Epithelial cell of prostate (primary cell): ENCODE measurements at regions not wholly inside any gene's neighbourhood (a gene's known extent, or its start where the extent isn't known, plus 50 kb on each side); places are given as distances from the start of the nearest gene placed in this dataset.

Experiments used
- DNase-seq: peaks from one replicate; pipeline ENCODE4 v3.0.0-alpha.2; 2011; ENCODE audit warnings: low read depth, low spot score
- H3K27ac ChIP-seq: fragments of 450-650 bp; 2 replicates; pipeline ENCODE4 v1.5.1; 2017; ENCODE audit warnings: mild to moderate bottlenecking

DNA sequence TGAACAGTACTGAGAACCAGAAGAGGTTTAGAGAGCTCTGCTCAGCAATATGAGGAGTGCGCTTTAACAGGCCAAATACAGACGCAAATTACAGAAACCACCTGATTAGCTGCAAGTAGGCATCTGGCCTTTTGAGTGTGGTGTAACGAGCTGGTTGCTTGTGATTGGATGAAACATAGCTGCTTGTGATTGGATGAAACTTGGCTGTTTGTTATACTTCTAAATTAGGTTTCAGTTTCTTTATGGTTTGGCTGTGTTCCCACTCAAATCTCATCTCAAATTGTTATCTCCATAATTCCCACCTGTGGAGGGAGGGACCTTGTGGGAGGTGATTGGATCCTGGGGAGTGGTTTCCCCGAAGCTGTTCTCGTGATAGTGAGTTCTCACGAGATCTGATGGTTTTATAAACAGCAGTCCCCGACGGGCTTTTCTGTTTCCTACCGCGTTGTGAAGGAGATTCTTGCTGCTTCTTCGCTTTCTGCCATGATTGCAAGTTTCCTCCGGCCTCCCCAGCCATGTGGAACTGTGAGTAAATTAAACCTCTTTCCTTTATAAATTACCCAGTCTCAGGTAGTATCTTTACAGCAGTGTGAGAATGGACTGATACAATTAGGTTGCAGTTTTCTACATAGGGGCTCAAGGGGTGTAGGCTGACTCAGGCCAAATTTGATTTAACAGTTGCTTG, 655.9 kb upstream of the MAN1A1 start:
- no peak overlapping the region for H3K27ac ChIP-seq
- no peak for DNase-seq

GRCh38 chr6:119986934-119987549, 637.5 kb upstream of the MAN1A1 start:
- no peak overlapping the region for H3K27ac ChIP-seq
- no peak for DNase-seq

DNA sequence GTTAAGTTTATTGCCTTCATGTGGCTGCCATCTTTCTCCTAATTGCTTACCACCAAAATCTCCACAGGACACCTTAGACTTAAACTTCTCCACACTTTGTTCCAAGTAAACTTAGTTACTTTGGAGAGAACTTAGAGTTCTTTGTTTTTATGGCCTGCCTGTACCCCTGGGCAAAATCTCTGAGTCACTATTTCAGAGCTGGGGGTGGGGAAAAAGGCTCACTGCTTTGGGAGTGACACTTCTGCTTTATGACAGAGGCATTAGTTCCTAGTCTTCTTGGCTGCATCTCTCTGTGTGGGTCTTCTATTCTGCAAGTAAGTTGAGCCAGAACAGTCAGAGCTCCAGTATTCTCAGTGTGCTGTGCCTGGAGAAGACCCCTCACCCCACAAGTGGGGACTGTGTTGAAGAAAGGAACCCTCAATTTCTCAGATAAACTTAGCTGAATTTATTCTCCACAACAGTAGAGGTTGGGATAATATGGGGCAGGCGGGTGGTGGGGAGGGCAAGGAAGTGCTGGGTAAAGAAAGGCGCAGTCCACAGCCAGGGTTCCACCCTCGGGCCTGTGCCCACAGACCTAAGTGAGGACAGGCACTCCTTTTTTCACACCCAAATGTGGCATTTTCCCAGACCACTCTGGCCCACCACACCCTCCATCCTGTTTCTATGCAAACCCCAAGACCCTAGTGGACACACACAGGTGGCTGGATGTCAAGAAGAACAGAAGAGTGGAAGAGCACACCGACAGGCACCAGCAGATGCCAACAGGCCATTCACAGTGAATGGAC, 636.6 kb upstream of the MAN1A1 start:
- no peak for DNase-seq
- H3K27ac ChIP-seq: no peak overlapping the region

DNA sequence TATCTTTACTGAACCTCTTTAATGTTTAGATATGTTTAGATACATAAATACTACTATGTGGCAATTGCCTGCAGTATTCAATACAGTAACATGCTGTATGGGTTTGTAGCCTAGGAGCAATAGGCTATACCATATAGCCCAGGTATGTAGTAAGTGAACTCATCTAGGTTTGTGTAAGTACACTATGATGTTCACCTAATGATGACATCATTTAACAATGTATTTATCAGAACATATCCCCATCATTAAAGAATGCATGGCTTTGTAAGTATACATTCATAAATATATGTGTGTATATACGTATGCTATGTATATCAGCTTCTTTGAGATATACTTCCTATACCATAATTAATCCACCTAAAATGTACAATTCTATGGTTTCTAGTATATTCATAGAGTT, 631.2 kb upstream of the MAN1A1 start:
- H3K27ac ChIP-seq: no peak overlapping the region
- DNase-seq: no peak

GRCh38 chr6:119979862-119980261, 630.3 kb upstream of the MAN1A1 start:
- no peak for DNase-seq
- H3K27ac ChIP-seq: no peak overlapping the region

DNA sequence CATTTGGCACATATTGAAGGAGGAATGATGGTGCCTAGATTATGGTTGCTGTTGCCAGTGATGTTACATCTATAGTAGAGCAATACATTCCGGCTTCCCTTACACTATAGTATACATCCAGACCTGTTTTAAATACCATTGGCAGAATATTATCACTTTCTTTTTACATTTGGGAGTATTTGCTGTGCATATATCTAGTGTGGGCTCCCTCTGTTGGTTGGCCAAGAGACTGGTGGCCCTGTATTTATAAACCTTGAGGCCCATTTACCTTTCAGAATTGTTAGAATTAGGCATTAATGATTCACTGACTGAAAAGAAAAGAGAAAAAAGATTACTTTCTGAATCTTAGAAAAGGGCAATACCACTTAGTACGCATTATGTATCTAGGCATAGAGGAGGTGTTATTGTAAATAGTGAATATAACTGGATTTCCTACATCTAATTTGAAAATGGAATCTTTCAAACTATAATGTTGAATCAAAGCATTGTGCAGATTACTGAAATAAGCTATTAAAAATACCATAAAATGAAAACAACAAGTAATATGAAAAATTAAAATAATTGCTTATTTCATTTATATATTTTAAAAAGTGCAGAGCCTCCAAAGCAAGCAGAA, 628.8 kb upstream of the MAN1A1 start:
- DNase-seq: no peak

GRCh38 chr6:119974430-119975159, 625.0 kb upstream of the MAN1A1 start:
- no peak for DNase-seq
- H3K27ac ChIP-seq: no peak overlapping the region

More for the DNA sequence above, 628.8 kb upstream of the MAN1A1 start:
- H3K27ac ChIP-seq: no peak overlapping the region

DNA sequence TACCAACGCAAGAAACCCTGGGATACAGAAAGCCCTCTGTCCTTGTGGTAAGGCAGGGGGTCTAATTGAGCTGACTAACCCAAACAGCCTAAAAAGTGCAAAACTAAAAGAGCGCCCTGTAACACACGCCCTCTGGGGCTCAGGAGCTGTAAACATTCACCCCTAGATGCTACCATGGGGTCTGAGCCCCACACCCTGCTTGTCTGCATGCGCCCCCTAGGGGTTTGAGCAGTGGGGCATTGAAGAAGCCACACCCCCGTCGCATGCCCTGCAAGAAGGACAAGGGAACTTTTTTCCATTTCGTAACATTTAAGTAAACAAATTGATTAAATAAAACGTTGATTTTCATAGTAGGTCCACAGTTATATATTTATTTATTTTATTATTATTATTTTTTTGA, 616.9 kb upstream of the MAN1A1 start:
- DNase-seq: no peak
- no peak overlapping the region for H3K27ac ChIP-seq

GRCh38 chr6:119965900-119966299, 616.3 kb upstream of the MAN1A1 start:
- H3K27ac ChIP-seq: no peak overlapping the region
- DNase-seq: no peak

GRCh38 chr6:119965008-119965407, 615.4 kb upstream of the MAN1A1 start:
- no peak overlapping the region for H3K27ac ChIP-seq
- no peak for DNase-seq

DNA sequence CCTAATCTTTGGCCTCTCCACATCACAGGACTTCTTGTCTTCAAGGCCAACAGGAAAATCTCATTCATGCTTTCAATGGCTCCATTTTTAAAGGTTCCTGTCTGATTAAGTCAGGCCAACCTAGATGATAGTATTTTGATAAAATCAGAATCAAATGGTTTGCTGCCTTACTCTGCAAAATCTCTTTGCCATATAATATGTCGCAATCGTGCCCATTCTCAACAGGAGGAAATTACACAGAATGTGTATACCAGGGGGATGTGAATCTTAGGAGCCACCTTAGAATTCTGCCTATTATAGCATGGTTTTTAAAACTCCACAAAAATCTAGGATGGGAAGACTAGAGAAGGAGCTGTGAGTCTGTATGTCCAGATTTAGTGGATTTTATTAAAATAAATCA, 612.9 kb upstream of the MAN1A1 start:
- DNase-seq: no peak
- H3K27ac ChIP-seq: no peak overlapping the region

DNA sequence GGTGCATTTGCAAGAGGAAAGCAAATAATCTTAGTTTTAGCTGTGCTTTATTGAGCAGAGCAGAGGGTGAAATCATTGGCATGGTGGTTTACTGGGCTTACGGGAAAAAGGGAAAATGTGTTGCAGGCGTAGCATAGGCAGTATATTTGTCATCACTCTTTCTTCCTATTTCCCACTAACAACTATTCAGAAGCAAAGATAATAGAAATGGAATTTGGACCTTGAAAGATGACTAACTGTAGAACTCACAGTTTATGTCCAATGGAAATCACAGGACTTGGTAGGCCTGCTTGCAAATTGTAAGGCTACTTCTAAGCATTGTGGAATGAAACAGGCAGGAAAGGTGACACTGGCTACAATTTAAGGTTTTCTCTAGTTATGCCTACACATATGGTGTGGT, 611.9 kb upstream of the MAN1A1 start:
- H3K27ac ChIP-seq: no peak overlapping the region
- DNase-seq: no peak

- no peak for DNase-seq
- H3K27ac ChIP-seq: no peak overlapping the region
These were observed 610.9 kb upstream of the MAN1A1 start for GRCh38 chr6:119960456-119960855.

DNA sequence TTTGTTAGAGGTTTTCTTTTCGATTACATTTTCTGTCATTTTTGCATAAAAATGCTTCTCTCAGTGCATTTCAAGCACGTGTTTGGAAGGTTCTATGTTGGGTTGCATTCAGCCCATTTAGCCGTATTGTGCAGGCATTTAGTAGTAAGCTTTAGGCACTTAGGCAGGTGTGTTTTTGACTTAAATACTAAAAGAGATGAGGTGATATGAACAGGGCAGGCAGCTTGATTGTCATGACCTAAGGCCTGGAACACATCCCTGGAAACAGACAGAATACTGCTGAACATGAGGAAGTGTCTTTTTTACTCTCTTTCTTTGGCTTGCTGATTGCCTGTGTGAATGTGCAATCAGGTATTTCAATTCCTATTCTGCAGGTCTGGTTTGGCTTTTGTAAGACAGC, 610.5 kb upstream of the MAN1A1 start:
- no peak for DNase-seq
- H3K27ac ChIP-seq: no peak overlapping the region

- H3K27ac ChIP-seq: no peak overlapping the region
- DNase-seq: no peak
These were observed 607.6 kb upstream of the MAN1A1 start for GRCh38 chr6:119957195-119957594.

DNA sequence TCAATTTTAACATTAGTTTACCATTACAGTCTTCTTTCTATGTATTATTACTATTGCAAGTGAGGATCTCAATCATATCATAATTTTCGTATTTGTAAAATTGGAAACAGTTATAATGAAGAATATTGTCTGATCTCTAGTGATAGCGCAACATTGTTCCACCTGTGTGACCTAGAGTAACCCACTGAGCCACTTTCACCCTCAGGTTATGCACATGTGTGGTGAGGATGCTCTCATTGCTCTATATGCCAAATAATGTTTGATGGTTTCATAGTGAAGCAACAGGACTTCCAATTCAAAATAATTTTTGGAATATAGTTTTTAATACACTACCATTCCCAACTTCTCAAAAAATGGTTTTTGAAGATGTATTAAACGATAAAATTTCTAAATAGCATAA, 603.1 kb upstream of the MAN1A1 start:
- no peak overlapping the region for H3K27ac ChIP-seq
- no peak for DNase-seq

DNA sequence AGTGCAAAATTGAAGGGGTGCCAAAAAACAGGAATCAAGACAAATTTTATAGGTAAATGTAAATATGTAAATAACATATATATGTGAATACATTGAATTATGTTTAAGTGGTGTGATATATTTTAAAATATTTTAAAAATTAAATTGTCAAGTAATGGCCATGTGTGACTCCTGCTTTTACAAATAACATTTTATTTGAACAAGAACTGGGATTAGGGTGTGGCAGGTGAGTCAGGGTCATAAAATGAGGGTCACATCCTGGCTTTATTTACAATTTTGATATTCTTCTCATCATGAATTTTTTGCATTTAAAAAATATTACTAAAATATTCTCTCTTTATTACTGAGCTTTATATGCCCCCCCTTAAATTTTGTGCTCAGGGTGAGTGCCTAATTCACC, 601.1 kb upstream of the MAN1A1 start:
- H3K27ac ChIP-seq: no peak overlapping the region
- DNase-seq: no peak

GRCh38 chr6:119942078-119942752, 592.7 kb upstream of the MAN1A1 start:
- no peak for DNase-seq
- no peak overlapping the region for H3K27ac ChIP-seq

- no peak for DNase-seq
- no peak overlapping the region for H3K27ac ChIP-seq
These were observed 589.2 kb upstream of the MAN1A1 start for GRCh38 chr6:119938752-119939151.

GRCh38 chr6:119934816-119935215, 585.3 kb upstream of the MAN1A1 start:
- no peak overlapping the region for H3K27ac ChIP-seq
- DNase-seq: no peak
